ENCODE measurements at regions not wholly inside any gene's neighbourhood (a gene's known extent, or its start where the extent isn't known, plus 50 kb on each side); places are given as distances from the start of the nearest gene placed in this dataset.

- Mint-ChIP-seq H3K36me3 (ENCODE audit: low read depth) (no peaks in the 10 kb centered on the region), H3K4me3 (no peak overlapping the region), H3K27me3 (ENCODE audit: low read depth) (no peaks in the 10 kb centered on the region), H3K27ac (ENCODE audit: unreplicated experiment) (no peak overlapping the region), H3K9me3 (no peaks in the 10 kb centered on the region), H3K4me1 (peaks cover 42% of the 10 kb centered on the region)
- DNase-seq (ENCODE audit: low read depth, low spot score): no peak
- TF ChIP-seq, protein P1, sequence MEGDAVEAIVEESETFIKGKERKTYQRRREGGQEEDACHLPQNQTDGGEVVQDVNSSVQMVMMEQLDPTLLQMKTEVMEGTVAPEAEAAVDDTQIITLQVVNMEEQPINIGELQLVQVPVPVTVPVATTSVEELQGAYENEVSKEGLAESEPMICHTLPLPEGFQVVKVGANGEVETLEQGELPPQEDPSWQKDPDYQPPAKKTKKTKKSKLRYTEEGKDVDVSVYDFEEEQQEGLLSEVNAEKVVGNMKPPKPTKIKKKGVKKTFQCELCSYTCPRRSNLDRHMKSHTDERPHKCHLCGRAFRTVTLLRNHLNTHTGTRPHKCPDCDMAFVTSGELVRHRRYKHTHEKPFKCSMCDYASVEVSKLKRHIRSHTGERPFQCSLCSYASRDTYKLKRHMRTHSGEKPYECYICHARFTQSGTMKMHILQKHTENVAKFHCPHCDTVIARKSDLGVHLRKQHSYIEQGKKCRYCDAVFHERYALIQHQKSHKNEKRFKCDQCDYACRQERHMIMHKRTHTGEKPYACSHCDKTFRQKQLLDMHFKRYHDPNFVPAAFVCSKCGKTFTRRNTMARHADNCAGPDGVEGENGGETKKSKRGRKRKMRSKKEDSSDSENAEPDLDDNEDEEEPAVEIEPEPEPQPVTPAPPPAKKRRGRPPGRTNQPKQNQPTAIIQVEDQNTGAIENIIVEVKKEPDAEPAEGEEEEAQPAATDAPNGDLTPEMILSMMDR (conservative IDR thresholded peaks at IDR 0.05): no peak
These were observed 170.1 kb downstream of the CRYBB2 start for GRCh38 chr22:25389541-25389919.

DNA sequence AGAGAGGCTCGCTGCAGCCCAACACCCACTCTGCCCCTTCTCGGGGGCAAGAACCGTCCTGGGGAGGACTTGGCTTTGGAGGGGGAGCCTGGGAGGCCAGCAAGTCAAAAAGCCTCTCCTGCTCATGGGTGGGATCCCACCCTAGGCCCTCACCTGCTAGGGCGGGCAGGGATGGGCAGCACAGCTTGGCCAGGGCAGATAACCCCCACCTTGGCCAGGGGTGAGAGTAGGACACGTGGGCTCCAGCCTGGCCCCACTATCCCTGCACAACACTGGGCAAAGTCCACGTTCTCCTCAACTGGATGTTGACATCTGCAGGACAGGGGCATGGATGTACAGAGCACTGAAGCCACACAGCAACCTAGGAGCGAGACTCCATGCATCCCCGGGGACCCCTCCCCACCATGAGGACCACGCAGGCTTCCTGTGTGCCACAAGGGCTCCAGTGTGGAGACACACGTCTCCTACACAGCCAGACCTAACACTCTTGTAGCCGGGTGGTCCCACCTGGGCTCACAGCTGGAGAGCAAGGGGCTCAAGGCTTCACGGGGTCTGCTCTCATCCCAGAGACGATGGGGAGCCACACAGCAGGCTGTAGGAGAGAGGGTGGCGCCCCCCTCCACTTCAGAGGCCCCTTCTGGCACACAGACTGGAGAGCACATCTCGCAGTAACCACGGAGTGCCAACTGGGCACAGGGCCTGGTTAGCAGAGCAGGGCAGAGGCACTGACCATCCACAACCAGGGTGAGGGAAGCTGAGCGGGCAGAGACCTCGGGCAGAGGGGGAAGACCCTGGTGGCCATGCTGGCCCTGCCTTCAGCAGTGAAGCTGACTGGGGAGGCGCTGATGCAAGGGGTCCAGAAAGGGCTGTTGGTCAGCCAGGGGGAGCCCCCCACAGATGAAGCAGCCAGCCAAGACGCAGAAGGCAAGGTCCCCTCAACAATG is 171.1 kb downstream of the CRYBB2 start:
- Mint-ChIP-seq H3K4me1 (peaks cover 40% of the 10 kb centered on the region), H3K27ac (ENCODE audit: unreplicated experiment) (peak overlapping the region; percentile 43), H3K9me3 (no peaks in the 10 kb centered on the region), H3K27me3 (ENCODE audit: low read depth) (no peaks in the 10 kb centered on the region), H3K4me3 (no peak overlapping the region), H3K36me3 (ENCODE audit: low read depth) (no peaks in the 10 kb centered on the region)
- no peak for DNase-seq (ENCODE audit: low read depth, low spot score)
- TF ChIP-seq, protein P1 (conservative IDR thresholded peaks at IDR 0.05): no peak

DNA sequence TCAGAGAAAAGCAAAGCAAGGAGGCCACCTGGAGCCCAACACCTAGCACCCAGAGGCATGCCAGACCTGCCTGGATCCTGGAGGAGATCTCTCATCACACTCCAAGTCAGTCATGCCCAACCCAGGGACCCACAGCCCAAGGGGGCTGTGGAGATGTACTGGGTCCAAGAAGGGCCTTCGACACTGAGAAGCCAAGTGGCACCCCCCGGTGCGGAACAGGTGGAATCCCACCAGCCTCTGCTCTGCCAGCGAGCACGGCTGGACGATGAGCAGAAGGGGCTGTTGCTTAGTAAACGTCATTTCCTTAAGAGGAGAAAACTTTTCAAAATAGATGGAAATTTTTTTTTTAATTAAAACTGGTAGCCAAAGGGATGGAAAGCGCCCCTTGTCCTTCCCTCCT is 171.9 kb upstream of the GRK3 start:
- Mint-ChIP-seq H3K9me3 (no peaks in the 10 kb centered on the region), H3K27ac (ENCODE audit: unreplicated experiment) (no peak overlapping the region), H3K36me3 (ENCODE audit: low read depth) (no peaks in the 10 kb centered on the region), H3K27me3 (ENCODE audit: low read depth) (no peaks in the 10 kb centered on the region), H3K4me1 (peaks cover 24% of the 10 kb centered on the region), H3K4me3 (no peak overlapping the region)
- TF ChIP-seq, protein P1 (conservative IDR thresholded peaks at IDR 0.05): no peak
- no peak for DNase-seq (ENCODE audit: low read depth, low spot score)

- DNase-seq (ENCODE audit: low read depth, low spot score): no peak
- peaks cover 18% of the 10 kb centered on the region for H3K4me1 Mint-ChIP-seq
- H3K9me3 Mint-ChIP-seq: no peaks in the 10 kb centered on the region
- H3K27ac Mint-ChIP-seq (ENCODE audit: unreplicated experiment): no peak overlapping the region
- TF ChIP-seq, protein P1 (conservative IDR thresholded peaks at IDR 0.05): no peak
- H3K4me3 Mint-ChIP-seq: no peak overlapping the region
- no peaks in the 10 kb centered on the region for H3K36me3 Mint-ChIP-seq (ENCODE audit: low read depth)
- H3K27me3 Mint-ChIP-seq (ENCODE audit: low read depth): no peaks in the 10 kb centered on the region
These were observed 171.2 kb upstream of the GRK3 start for GRCh38 chr22:25393121-25393805.

- no peaks in the 10 kb centered on the region for H3K4me1 Mint-ChIP-seq
- H3K27ac Mint-ChIP-seq (ENCODE audit: unreplicated experiment): no peak overlapping the region
- no peak overlapping the region for H3K4me3 Mint-ChIP-seq
- DNase-seq (ENCODE audit: low read depth, low spot score): no peak
- no peaks in the 10 kb centered on the region for H3K36me3 Mint-ChIP-seq (ENCODE audit: low read depth)
- no peaks in the 10 kb centered on the region for H3K27me3 Mint-ChIP-seq (ENCODE audit: low read depth)
- TF ChIP-seq, protein P1 (conservative IDR thresholded peaks at IDR 0.05): no peak
- no peaks in the 10 kb centered on the region for H3K9me3 Mint-ChIP-seq
These were observed 169.0 kb upstream of the GRK3 start for GRCh38 chr22:25395468-25395867.

All from neural crest cell (in vitro differentiated cells).